HG02798 (cell line): ENCODE measurements at regions not wholly inside any gene's neighbourhood (a gene's known extent, or its start where the extent isn't known, plus 50 kb on each side); places are given as distances from the start of the nearest gene placed in this dataset.
"Not testable (repeated sequence)": the region's sequence is repeated elsewhere in the genome, so short reads cannot be mapped to it uniquely, and the experiment has no call there.

Source experiments
- ATAC-seq: cut with Tn5 transposase; IDR thresholded peaks from one replicate; pipeline ENCODE4 v1.9.1; 2021; ENCODE audit warnings: mild to moderate bottlenecking; ENCODE audit not compliant: unreplicated experiment, poor library complexity

DNA sequence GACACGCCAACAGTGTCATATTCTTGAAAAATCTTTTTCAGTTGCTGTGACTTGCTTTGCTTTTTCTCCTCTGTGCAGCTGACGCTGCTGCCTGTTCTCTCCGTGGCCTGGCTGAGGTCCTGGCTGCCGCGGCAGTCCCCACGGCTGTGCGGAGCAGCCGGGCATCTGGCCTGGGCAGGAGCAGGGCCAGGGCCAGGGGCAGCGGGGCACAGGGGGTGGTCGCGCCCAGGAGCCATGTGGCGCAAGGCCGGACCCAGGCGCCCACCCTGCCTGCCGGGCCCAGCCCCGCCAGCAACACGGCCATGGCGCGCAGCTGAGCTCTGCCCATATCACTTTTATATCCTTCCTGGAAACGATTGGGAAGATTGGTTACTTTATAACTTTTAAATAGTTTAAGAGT is 109.4 kb upstream of the ACBD5 start:
- ATAC-seq, result no peak

GRCh38 chr10:27347827-27348207 is 107.2 kb upstream of the ACBD5 start:
- not testable (repeated sequence) for ATAC-seq

DNA sequence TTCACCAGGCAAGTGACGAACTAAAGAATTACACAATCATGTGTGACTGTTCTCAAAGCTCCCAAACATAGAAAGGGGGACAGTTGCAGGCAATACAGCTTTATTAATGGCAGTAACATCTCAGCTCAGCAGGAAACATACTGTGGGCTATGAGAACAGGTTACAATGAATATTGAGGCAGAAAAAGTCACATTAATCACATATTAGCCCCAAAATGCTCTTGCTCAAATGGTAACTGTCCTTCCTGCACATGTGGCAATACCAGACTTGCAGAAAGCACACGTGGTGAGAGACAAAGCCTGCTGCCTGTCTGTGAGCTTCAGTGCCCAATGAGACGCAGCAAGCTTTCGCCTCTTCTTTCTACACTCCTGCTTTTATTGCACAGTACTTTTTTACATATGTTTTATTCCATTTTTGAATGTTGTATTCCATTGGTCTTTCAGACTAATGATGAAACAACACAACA is 104.9 kb upstream of the ACBD5 start:
- ATAC-seq, result peak; percentile 58

GRCh38 chr10:27344568-27345454 is 104.2 kb upstream of the ACBD5 start:
- ATAC-seq, result peak; percentile 64

GRCh38 chr10:27341001-27341400 is 100.4 kb upstream of the ACBD5 start:
- no peak for ATAC-seq

DNA sequence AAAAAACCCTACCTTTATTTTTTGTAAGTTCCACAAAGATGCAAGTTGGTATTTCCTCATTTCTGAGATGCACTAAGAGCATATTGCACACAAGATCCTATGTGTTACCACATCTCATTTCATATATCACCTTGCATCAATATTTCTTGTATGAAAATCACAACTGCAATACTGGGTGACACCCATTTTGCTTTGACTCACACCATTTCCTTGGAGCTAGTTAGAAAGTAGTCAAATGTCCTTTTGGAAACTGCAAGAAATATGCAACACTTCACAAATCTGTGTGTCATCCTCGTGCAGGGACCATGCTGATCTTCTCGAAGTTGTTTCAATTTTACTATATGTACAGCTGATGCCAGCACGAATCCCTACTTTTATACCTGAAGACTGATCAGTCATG is 94.6 kb upstream of the ACBD5 start:
- ATAC-seq, result not testable (repeated sequence)

GRCh38 chr10:27330074-27330473 is 89.5 kb upstream of the ACBD5 start:
- no peak for ATAC-seq

DNA sequence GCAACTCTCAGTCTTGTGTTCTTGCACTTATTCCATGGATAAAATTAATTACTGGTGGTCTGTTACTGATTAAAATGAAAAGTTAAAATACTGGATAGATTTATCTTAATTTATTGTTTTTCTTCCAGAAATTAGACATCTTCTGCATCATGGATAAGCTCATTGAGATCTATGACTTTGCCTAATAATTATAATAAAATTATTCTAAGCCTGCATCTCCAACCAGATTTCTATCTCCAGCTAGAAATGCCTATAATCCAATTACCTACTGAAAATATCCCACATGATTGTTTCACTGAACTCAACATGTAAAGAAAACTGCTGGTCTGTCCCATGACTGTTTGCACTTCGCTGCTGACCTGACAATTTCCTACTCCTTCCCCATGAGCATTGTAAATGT is 88.3 kb upstream of the ACBD5 start:
- ATAC-seq, result no peak

DNA sequence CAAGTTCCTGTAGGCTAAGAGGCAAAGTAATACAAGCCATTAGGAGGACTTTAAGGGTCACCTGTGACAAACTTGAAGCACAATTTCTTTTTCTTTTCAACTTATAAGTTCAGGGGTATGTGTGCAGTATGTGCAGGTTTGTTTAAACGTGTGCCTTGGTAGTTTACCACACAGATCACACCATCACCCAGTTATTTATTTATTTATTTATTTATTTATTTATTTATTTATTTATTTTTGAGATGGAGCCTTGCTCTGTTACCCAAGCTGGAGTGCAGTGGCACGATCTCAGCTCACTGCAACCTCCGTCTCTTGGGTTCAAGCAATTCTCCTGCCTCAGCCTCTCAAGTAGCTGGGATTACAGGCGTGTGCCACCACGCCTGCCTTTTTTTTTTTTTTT is 86.2 kb upstream of the ACBD5 start:
- ATAC-seq, result not testable (repeated sequence)

DNA sequence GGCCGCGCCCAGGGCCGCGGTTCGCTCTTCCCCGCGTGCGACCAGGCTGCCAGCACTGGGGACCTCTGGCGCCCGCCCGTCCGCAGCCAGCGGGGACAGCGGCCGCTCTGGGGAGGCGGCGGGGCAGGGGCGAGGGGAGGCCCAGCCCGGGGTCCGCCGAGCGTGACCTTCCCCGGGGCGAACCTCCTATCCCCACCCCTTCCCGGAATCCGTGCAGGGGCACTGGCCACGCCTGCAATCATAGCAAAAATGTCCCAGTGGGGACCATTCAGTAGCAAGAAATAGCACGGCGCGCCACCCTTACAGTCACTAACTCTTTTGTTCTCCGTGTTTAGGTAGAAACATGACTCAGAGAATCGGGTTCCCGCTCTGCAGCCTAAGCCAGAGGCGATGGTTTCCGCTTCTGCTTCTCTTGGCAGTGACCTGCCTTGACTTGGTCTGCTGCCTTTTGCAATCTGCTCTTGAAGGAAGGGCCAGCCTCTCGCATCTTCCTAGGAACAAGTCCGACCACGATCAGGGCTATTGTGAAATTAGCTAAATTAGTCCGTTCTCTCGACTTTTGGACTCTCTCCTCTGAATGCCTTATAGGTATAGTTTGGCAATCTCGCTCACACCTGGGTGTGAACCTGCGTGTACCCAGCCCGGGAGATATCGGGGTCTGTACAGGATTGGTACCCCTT is 79.3 kb upstream of the ACBD5 start:
- peak; percentile 58 for ATAC-seq

DNA sequence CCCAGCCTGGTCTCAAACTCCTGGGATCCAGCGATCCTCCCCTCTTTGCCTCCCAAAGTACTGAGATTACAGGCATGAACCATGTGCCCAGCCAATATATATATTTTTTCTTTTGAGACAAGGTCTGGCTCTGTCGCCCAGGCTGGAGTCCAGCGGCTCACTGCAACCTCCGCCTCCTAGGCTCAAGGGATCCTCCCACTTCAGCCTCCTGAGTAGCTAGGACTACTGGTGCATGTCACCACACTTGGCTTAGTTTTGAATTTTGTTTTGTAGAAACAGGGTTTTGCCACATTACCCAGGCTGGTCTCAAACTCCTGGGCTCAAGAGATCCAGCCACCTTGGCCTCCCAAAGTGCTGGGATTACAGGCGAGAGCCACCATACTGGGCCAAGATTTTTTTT is 78.5 kb upstream of the ACBD5 start:
- ATAC-seq, result not testable (repeated sequence)

DNA sequence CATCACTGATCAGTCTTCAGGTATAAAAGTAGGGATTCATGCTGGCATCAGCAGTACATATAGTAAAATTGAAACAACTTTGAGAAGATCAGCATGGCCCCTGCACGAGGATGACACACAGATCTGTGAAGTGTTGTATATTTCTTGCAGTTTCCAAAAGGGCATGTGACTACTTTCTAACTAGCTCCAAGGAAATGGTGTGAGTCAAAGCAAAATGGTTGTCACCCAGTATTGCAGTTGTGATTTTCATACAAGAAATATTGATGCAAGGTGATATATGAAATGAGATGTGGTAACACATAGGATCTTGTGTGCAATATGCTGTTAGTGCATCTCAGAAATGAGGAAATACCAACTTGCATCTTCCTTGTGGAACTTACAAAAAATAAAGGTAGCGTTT is 74.5 kb upstream of the ACBD5 start:
- ATAC-seq, result not testable (repeated sequence)

DNA sequence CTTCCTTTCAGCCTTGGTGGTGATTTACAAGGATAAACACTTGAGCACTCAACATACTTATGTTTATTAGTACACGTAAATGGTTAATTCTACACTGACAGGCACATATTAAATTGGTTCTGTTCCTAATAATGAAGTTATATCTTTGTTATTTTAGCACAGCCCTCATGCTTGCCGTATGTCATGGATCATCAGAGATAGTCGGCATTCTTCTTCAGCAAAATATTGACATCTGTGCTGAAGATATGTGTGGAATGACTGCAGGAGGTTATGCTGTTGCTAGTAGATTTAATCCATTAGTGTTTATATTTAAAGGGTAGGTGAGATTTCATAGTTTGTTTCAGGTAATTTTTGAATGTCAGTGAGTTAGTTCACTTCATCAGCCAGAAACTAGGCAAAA is 73.0 kb upstream of the ACBD5 start:
- not testable (repeated sequence) for ATAC-seq

- no peak for ATAC-seq
These were observed 72.3 kb upstream of the ACBD5 start for GRCh38 chr10:27312854-27313253.

- not testable (repeated sequence) for ATAC-seq
These were observed 71.2 kb upstream of the ACBD5 start for GRCh38 chr10:27311809-27312208.

- ATAC-seq, result not testable (repeated sequence)
These were observed 57.9 kb upstream of the ACBD5 start for GRCh38 chr10:27298522-27298850.

GRCh38 chr10:27297844-27298521 is 57.4 kb upstream of the ACBD5 start:
- no peak for ATAC-seq

DNA sequence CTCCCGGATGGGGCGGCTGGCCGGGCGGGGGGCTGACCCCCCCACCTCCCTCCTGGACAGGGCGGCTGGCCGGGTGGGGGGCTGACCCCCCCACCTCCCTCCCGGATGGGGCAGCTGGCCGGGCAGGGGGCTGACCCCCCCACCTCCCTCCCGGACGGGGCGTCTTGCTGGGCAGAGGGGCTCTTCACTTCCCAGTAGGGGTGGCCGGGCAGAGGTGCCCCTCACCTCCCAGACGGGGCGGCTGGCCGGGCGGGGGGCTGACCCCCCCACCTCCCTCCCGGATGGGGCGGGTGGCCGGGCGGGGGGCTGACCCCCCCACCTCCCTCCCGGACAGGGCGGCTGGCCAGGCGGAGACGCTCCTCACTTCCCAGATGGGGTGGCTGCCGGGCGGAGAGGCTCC is 55.7 kb upstream of the ACBD5 start:
- ATAC-seq, result not testable (repeated sequence)

GRCh38 chr10:27291253-27291895 is 50.8 kb upstream of the ACBD5 start:
- ATAC-seq, result peak; percentile 84
